Esophagus squamous epithelium (tissue), 5 donors: ENCODE measurements at regions not wholly inside any gene's neighbourhood (a gene's known extent, or its start where the extent isn't known, plus 50 kb on each side); places are given as distances from the start of the nearest gene placed in this dataset.

Source experiments
- DNase-seq: peaks from one replicate; lab custom pipeline; 2025; lab: John Stamatoyannopoulos, UW
- H3K27ac ChIP-seq, 4 donors: fragments of 200-600 bp; sonication (generic); one replicate each; pipeline ENCODE4 v1.5.1; 2016 to 2019; ENCODE audit warnings: mild to moderate bottlenecking in 1 of 4
- H3K27me3 ChIP-seq, 4 donors: fragments of 200-600 bp; sonication (generic); 1 replicate in 3 of 4; 2 replicates in 1 of 4; pipeline versions ENCODE4 v1.5.1 to v1.6.0; 2017 to 2021; ENCODE audit warnings: antibody characterized with exemption in 1 of 4
- H3K36me3 ChIP-seq, 3 donors: fragments of 200-600 bp; sonication (generic); one replicate each; pipeline ENCODE4 v1.5.1; 2016 to 2019
- H3K4me1 ChIP-seq, 3 donors: fragments of 200-600 bp; sonication (generic); one replicate each; pipeline ENCODE4 v1.5.1; 2017 to 2019
- H3K4me3 ChIP-seq, 4 donors: fragments of 200-600 bp; sonication (generic); 1 replicate in 3 of 4; 2 replicates in 1 of 4; pipeline ENCODE4 v1.5.1; 2016 to 2019; ENCODE audit warnings: mild to moderate bottlenecking in 2 of 4, moderate library complexity in 1 of 4
- H3K9me3 ChIP-seq, 3 donors: fragments of 200-600 bp; sonication (generic); one replicate each; pipeline ENCODE4 v1.5.1; 2016 to 2019
- CTCF ChIP-seq, 6 experiments: fragments of 450-650 bp in 4 of 6; fragments of 200-600 bp in 2 of 6; sonication (generic) in 2 of 6; IDR thresholded peaks; one replicate each; pipeline ENCODE4 v1.5.1; 2016 to 2019; ENCODE audit warnings: antibody characterized with exemption in 6 of 6, mild to moderate bottlenecking in 4 of 6, moderate library complexity in 4 of 6
- POLR2A ChIP-seq, 4 donors: fragments of 450-650 bp; IDR thresholded peaks; one replicate each; pipeline ENCODE4 v1.6.1; 2017; ENCODE audit warnings: antibody characterized with exemption in 4 of 4, mild to moderate bottlenecking in 4 of 4, moderate library complexity in 3 of 4
- WGBS, 2 donors: methylation state at CpG; one replicate each; pipeline ENCODE4 v1.1.5; 2018; 5-methylcytosine and 5-hydroxymethylcytosine counted together
- intact Hi-C: fragments of 100-400 bp; cut with DNase I; formaldehyde crosslinking; loops from one replicate; pipeline ENCODE4 v1.15.0; 2022
- donor health status: DM: yes; HTN: yes; CAD: no.

- TF ChIP-seq CTCF (IDR thresholded peaks at IDR 0.05) (no peak), POLR2A (IDR thresholded peaks at IDR 0.05) (no peak)
- DNase-seq, result no peak
- Histone ChIP-seq H3K27ac (no peak overlapping the region), H3K27me3 (no peaks in the 10 kb centered on the region), H3K9me3 (no peaks in the 10 kb centered on the region), H3K4me1 (no peaks in the 10 kb centered on the region), H3K4me3 (no peak overlapping the region), H3K36me3 (no peaks in the 10 kb centered on the region)
- 73 to 93% methylated on average over 3 of the region's 3 CpGs for WGBS, 2 donors
- intact Hi-C loops, result no loop called here
Observed at GRCh38 chr5:8892926-8893325, 652.9 kb downstream of the SEMA5A start.

- whole genome bisulfite sequencing, 2 donors, result 64 to 70% methylated on average over 3 of the region's 3 CpGs
- no peak overlapping the region for H3K4me3 ChIP-seq
- no peaks in the 10 kb centered on the region for H3K9me3 ChIP-seq
- no peaks in the 10 kb centered on the region for H3K4me1 ChIP-seq
- H3K27ac ChIP-seq, result no peak overlapping the region
- H3K27me3 ChIP-seq, result no peaks in the 10 kb centered on the region
- no peak for DNase-seq
- no peaks in the 10 kb centered on the region for H3K36me3 ChIP-seq
- TF ChIP-seq POLR2A (IDR thresholded peaks at IDR 0.05), result no peak
- TF ChIP-seq CTCF (IDR thresholded peaks at IDR 0.05), result no peak
- intact Hi-C loops, result no loop called here
Observed at GRCh38 chr5:8894031-8894430, 651.8 kb downstream of the SEMA5A start.

- TF ChIP-seq POLR2A (IDR thresholded peaks at IDR 0.05), result no peak
- TF ChIP-seq CTCF (IDR thresholded peaks at IDR 0.05), result no peak
- intact Hi-C loops, result no loop called here
- H3K4me3 ChIP-seq, result no peak overlapping the region
- no peaks in the 10 kb centered on the region for H3K27me3 ChIP-seq
- H3K4me1 ChIP-seq, result no peaks in the 10 kb centered on the region
- H3K27ac ChIP-seq, result no peak overlapping the region
- no peaks in the 10 kb centered on the region for H3K36me3 ChIP-seq
- DNase-seq, result no peak
- no peaks in the 10 kb centered on the region for H3K9me3 ChIP-seq
- WGBS, 2 donors, result 79 to 84% methylated on average over 4 of the region's 4 CpGs
Observed at GRCh38 chr5:8895062-8895461, 650.8 kb downstream of the SEMA5A start.

- 56% methylated on average over 1 of the region's 1 CpG for WGBS, 2 donors
- intact Hi-C loops, result no loop called here
- Histone ChIP-seq H3K27ac (no peak overlapping the region), H3K4me3 (no peak overlapping the region), H3K4me1 (no peaks in the 10 kb centered on the region), H3K36me3 (no peaks in the 10 kb centered on the region), H3K9me3 (no peaks in the 10 kb centered on the region), H3K27me3 (no peaks in the 10 kb centered on the region)
- DNase-seq, result no peak
- TF ChIP-seq POLR2A (IDR thresholded peaks at IDR 0.05) (no peak), CTCF (IDR thresholded peaks at IDR 0.05) (no peak)
Observed at GRCh38 chr5:8895599-8895998, 650.3 kb downstream of the SEMA5A start.

GRCh38 chr5:8897316-8897715 is 648.6 kb downstream of the SEMA5A start:
- TF ChIP-seq POLR2A (IDR thresholded peaks at IDR 0.05) (no peak), CTCF (IDR thresholded peaks at IDR 0.05) (no peak)
- Histone ChIP-seq H3K4me3 (no peak overlapping the region), H3K4me1 (no peaks in the 10 kb centered on the region), H3K9me3 (no peaks in the 10 kb centered on the region), H3K36me3 (no peaks in the 10 kb centered on the region), H3K27ac (no peak overlapping the region), H3K27me3 (no peaks in the 10 kb centered on the region)
- 31 to 54% methylated on average over 5 of the region's 5 CpGs for WGBS, 2 donors
- DNase-seq, result no peak
- intact Hi-C loops, result no loop called here
